ENCODE measurements at regions not wholly inside any gene's neighbourhood (a gene's known extent, or its start where the extent isn't known, plus 50 kb on each side); places are given as distances from the start of the nearest gene placed in this dataset.
"Not testable (repeated sequence)": the region's sequence is repeated elsewhere in the genome, so short reads cannot be mapped to it uniquely, and the experiment has no call there.

- in situ Hi-C loops (cut with HindIII; ENCODE audit: low sequenced_read_pairs), result no loop called here
These were observed 238.3 kb upstream of the RNF32 start for GRCh38 chr7:156402255-156402654.

- in situ Hi-C loops (cut with HindIII; ENCODE audit: low sequenced_read_pairs), result no loop called here
These were observed 239.0 kb upstream of the RNF32 start for GRCh38 chr7:156401617-156402016.

- in situ Hi-C loops (cut with HindIII; ENCODE audit: low sequenced_read_pairs), result no loop called here
These were observed 240.5 kb upstream of the RNF32 start for GRCh38 chr7:156400046-156400445.

GRCh38 chr7:156397249-156397648 is 243.3 kb upstream of the RNF32 start:
- in situ Hi-C loops (cut with HindIII; ENCODE audit: low sequenced_read_pairs), result no loop called here

- in situ Hi-C loops (cut with HindIII; ENCODE audit: low sequenced_read_pairs), result no loop called here
These were observed 251.4 kb upstream of the RNF32 start for GRCh38 chr7:156389116-156389692.

- in situ Hi-C loops (cut with HindIII; ENCODE audit: low sequenced_read_pairs), result no loop called here
These were observed 254.5 kb upstream of the RNF32 start for GRCh38 chr7:156386097-156386496.

GRCh38 chr7:156384706-156385105 is 255.9 kb upstream of the RNF32 start:
- in situ Hi-C loops (cut with HindIII; ENCODE audit: low sequenced_read_pairs), result no loop called here

- in situ Hi-C loops (cut with HindIII; ENCODE audit: low sequenced_read_pairs), result no loop called here
These were observed 257.0 kb upstream of the RNF32 start for GRCh38 chr7:156383526-156383925.

- in situ Hi-C loops (cut with HindIII; ENCODE audit: low sequenced_read_pairs), result no loop called here
These were observed 260.3 kb upstream of the RNF32 start for GRCh38 chr7:156380261-156380660.

- in situ Hi-C loops (cut with HindIII; ENCODE audit: low sequenced_read_pairs), result no loop called here
These were observed 261.1 kb upstream of the RNF32 start for GRCh38 chr7:156379324-156380070.

GRCh38 chr7:156378806-156379205 is 261.8 kb upstream of the RNF32 start:
- in situ Hi-C loops (cut with HindIII; ENCODE audit: low sequenced_read_pairs), result no loop called here

GRCh38 chr7:156376317-156376716 is 264.3 kb upstream of the RNF32 start:
- in situ Hi-C loops (cut with HindIII; ENCODE audit: low sequenced_read_pairs), result no loop called here

- in situ Hi-C loops (cut with HindIII; ENCODE audit: low sequenced_read_pairs), result no loop called here
These were observed 266.2 kb upstream of the RNF32 start for GRCh38 chr7:156374335-156374734.

- in situ Hi-C loops (cut with HindIII; ENCODE audit: low sequenced_read_pairs), result not testable (repeated sequence)
These were observed 270.6 kb upstream of the RNF32 start for GRCh38 chr7:156369929-156370328.

GRCh38 chr7:156368053-156368843 is 272.3 kb upstream of the RNF32 start:
- in situ Hi-C loops (cut with HindIII; ENCODE audit: low sequenced_read_pairs), result no loop called here

GRCh38 chr7:156363751-156364150 is 276.8 kb upstream of the RNF32 start:
- in situ Hi-C loops (cut with HindIII; ENCODE audit: low sequenced_read_pairs), result no loop called here

- in situ Hi-C loops (cut with HindIII; ENCODE audit: low sequenced_read_pairs), result no loop called here
These were observed 279.7 kb upstream of the RNF32 start for GRCh38 chr7:156360835-156361234.

- in situ Hi-C loops (cut with HindIII; ENCODE audit: low sequenced_read_pairs), result no loop called here
These were observed 284.0 kb upstream of the RNF32 start for GRCh38 chr7:156356551-156356950.

- in situ Hi-C loops (cut with HindIII; ENCODE audit: low sequenced_read_pairs), result no loop called here
These were observed 287.2 kb upstream of the RNF32 start for GRCh38 chr7:156353352-156353751.

GRCh38 chr7:156347703-156348248 is 292.8 kb upstream of the RNF32 start:
- in situ Hi-C loops (cut with HindIII; ENCODE audit: low sequenced_read_pairs), result not testable (repeated sequence)

- in situ Hi-C loops (cut with HindIII; ENCODE audit: low sequenced_read_pairs), result no loop called here
These were observed 293.4 kb upstream of the RNF32 start for GRCh38 chr7:156347132-156347531.

GRCh38 chr7:156344595-156344994 is 296.0 kb upstream of the RNF32 start:
- in situ Hi-C loops (cut with HindIII; ENCODE audit: low sequenced_read_pairs), result no loop called here

Measured in DLD1 (cell line).